ENCODE measurements at regions not wholly inside any gene's neighbourhood (a gene's known extent, or its start where the extent isn't known, plus 50 kb on each side); places are given as distances from the start of the nearest gene placed in this dataset.
"Not testable (repeated sequence)": the region's sequence is repeated elsewhere in the genome, so short reads cannot be mapped to it uniquely, and the experiment has no call there.

DNA sequence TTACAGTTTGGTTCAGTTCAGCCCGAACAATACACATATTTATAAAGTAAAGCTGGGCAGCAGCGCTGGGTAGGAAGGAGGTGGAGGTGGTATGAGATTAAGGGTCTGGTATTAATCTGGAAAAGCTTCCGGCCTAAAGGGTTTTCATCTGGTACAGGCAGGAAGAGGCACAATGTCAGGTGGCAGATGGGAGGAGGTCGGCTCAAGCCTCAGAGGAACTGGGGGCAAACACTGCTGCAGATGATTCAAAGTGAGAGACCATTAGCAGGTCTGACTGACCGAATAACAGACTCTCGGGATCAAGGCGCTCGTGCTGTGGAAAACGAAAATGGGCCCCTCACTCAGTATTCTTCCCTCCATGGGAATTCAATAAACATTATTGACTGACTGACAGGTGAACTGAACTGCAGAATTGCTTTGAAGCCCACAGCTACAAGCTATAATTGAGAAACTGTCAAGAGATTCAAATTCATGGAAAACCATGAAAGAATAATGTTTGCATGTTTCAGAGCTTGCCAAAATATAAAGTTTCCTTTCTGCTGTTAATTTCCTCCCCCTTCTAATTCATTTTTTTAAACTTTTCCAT lies 75.3 kb downstream of the TMEM167A start:
- Histone ChIP-seq H3K4me3 (no peak overlapping the region), H3K27ac (peak overlapping the region in 1 of 21 experiments; percentile 30)

GRCh38 chr5:83000922-83001321 lies 76.3 kb downstream of the TMEM167A start:
- Histone ChIP-seq H3K4me3 (no peak overlapping the region), H3K27ac (peak overlapping the region in 1 of 21 experiments; percentile 30)

DNA sequence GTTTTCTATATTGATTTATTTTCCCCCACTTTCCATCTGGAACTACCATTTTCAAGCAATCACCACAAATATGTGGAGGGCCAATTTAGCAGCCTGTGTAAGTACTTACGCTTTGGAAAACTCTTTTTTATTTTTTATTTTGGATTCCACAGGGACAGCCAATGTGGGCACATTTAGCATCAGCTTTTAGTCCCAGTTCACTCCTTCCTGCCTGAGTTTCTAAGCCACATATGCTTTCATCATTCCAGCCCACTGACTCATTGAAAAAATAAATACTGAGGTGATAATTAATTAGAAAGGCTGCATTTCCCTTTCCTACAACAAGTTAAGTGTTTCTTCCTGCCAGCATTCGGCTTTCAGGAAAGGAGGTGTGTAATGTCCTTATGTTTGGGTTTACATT lies 76.8 kb downstream of the TMEM167A start:
- Histone ChIP-seq H3K4me3 (no peak overlapping the region), H3K27ac (peak overlapping the region in 1 of 21 experiments; percentile 25)

- Histone ChIP-seq H3K4me3 (no peak overlapping the region), H3K27ac (no peak overlapping the region)
Measured at GRCh38 chr5:82993416-82993815, 83.8 kb downstream of the TMEM167A start.

DNA sequence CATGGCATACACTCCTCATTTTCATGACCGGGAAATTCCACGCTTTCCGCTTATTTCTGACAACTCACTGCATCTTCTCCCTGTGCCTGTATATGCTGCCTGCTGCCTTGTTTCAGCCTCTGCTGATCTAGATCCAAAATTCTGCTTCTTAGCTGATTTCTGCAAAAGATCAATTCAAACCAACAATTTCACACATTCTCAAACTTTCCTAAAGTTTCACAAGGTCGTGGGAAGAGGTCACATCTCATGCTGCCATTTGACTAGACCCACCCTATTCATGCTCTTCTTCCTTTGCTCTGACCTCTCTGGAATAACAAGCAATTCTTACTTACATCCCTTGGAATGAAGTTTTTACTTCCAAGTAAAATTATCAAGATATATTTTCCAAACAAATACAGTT lies 84.5 kb downstream of the TMEM167A start:
- Histone ChIP-seq H3K4me3 (no peak overlapping the region), H3K27ac (no peak overlapping the region)

GRCh38 chr5:82991678-82992323 lies 85.4 kb downstream of the TMEM167A start:
- no peak overlapping the region for H3K27ac ChIP-seq
- no peak overlapping the region for H3K4me3 ChIP-seq

DNA sequence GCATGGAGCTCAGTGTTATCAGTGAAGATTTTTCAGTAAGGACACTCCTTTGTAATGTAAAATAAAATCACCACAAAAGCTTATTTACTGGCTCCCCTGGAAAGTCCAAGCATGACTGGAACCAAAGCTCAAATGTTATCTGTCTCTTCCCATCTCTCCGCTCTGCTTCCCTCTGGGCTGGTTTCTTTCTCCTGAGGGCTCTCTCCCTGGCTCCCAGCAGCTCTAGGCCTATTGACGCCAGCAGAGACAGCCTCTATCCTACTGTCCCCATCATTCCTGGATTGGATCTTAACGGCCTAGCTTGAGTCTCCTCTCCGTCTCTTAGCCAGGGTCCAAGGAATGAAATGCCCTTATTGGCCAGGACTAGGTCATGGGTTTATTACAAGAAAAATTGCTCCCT lies 86.1 kb downstream of the TMEM167A start:
- H3K4me3 ChIP-seq, result no peak overlapping the region
- no peak overlapping the region for H3K27ac ChIP-seq

- H3K4me3 ChIP-seq, result no peak overlapping the region
Measured at GRCh38 chr5:82987188-82987587, 90.0 kb downstream of the TMEM167A start.

GRCh38 chr5:82986404-82986803 lies 90.8 kb downstream of the TMEM167A start:
- H3K27ac ChIP-seq, result no peak overlapping the region

More at GRCh38 chr5:82987188-82987587, 90.0 kb downstream of the TMEM167A start:
- no peak overlapping the region for H3K27ac ChIP-seq

DNA sequence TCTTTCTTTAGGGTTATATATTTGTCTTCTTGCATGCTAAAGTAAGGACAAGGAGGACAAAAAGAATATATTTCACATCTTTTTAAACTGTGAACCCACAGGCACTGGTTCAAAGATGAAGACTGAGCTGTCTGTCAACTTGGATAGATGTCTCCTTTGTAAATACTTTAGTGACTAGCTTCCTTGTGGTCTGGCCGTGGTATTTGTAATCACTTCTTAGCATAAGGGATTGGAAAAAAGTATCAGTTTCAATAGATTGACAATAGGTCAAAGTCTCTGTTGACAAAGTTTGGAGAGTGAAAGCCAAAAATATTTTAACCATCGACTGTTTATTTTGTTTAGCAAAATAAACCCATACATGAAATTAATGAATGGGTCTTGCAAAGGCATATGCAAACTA lies 91.4 kb downstream of the TMEM167A start:
- H3K27ac ChIP-seq, result peak overlapping the region in 1 of 21 experiments; percentile 41
- no peak overlapping the region for H3K4me3 ChIP-seq

More at GRCh38 chr5:82986404-82986803, 90.8 kb downstream of the TMEM167A start:
- H3K4me3 ChIP-seq, result no peak overlapping the region

GRCh38 chr5:82984786-82985735 lies 92.1 kb downstream of the TMEM167A start:
- Histone ChIP-seq H3K27ac (peak overlapping the region in 1 of 21 experiments; percentile 41), H3K4me3 (no peak overlapping the region)

DNA sequence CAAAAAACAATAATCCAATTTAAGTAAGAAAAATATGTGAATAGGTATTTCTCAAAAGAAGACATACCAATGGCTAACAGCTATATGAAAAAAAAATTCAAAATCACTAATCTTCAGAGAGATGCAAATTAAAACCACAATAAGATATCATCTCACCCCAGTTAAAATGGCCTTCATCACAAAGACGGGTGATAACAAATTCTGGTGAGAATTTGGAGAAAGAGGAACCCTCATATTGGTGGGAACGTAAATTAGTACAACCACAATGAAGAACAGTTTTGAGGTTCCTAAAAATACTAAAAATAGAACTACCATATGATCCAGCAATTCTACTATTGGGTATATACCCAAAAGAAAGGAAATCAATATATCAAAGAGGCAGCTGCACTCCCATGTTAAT lies 94.3 kb downstream of the TMEM167A start:
- Histone ChIP-seq H3K4me3 (no peak overlapping the region), H3K27ac (no peak overlapping the region)

GRCh38 chr5:82976887-82977286 lies 100.3 kb downstream of the TMEM167A start:
- not testable (repeated sequence) for H3K4me3 ChIP-seq, H3K27ac ChIP-seq

DNA sequence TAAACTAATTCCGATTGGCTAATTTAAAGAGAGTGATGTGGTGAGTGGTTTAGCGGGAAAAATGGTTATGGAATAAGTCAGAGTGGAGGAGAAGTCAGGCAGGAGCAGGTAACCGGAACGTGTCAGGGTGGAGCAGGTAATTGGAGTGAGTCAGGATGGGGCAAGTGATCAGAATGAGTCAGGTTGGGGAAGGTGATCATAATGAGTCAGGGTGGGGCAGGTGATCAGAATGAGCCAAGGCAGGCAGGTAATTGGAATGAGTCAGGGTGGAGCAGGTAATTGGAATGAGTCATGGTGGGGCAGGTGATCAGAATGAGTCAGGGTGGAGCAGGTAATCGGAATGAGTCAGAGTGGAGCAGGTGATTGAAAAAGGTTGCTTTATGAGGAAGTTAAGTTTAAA lies 101.4 kb downstream of the TMEM167A start:
- no peak overlapping the region for H3K27ac ChIP-seq
- H3K4me3 ChIP-seq, result no peak overlapping the region

GRCh38 chr5:82975396-82975795 lies 101.8 kb downstream of the TMEM167A start:
- H3K27ac ChIP-seq, result no peak overlapping the region
- no peak overlapping the region for H3K4me3 ChIP-seq

GRCh38 chr5:82974346-82974745 lies 102.8 kb downstream of the TMEM167A start:
- H3K27ac ChIP-seq, result not testable (repeated sequence)

DNA sequence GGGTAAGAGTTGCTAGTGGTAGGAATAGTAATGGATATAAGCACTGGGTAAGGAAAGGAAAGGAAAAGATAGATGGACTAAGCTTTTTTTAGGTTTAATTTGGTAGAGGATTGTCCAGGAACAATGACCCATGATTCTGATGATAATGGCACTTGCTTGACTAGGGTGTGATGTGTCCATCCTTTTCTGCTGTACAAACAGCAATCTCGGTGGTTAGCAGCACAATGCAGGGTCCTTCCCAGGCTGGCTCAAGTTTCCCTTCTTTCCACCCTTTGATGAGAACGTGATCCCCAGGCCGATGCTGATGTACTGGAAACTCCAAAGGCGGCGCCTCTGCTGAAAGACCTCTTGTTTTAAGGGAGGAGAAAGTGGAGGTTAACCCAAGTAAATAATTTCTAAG lies 105.3 kb downstream of the TMEM167A start:
- no peak overlapping the region for H3K27ac ChIP-seq
- H3K4me3 ChIP-seq, result no peak overlapping the region

More at GRCh38 chr5:82974346-82974745, 102.8 kb downstream of the TMEM167A start:
- not testable (repeated sequence) for H3K4me3 ChIP-seq

- H3K27ac ChIP-seq, H3K4me3 ChIP-seq: not testable (repeated sequence)
Measured at GRCh38 chr5:82971034-82971806, 106.0 kb downstream of the TMEM167A start.

DNA sequence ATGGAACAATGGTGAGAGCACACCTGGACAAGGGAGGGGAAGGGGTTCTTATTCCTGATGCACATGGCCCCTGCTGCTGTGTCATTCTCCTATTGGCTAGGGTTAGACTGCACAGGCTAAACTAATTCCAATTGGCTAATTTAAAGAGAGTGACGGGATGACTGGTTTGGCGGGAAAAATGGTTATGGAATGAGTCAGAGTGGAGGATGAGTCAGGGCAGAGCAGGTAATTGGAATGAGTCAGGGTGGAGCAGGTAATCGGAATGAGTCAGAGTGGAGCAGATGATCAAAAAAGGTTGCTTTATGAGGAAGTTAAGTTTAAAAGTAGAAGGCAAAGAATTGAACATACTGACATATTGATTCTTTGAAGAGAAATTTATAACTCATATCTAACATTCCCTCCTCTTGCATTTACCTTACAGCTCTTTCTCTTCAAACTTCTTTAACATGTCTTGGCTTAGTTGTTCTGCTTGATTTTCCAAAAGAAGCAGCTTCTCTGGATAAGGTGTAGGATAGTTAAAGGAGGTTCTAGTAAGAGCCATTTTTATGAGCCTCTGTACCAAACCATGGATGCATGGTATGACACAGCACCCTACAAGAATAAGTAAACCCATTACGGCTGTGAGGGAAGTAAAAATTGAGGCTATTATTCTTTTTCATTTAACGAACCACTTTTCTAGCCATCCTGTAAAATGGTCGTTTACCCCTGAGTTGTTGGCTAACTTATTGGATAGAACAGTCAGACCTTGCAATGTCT lies 107.8 kb downstream of the TMEM167A start:
- H3K4me3 ChIP-seq, H3K27ac ChIP-seq: not testable (repeated sequence)

All from skin epidermis (tissue), 12 donors.